Immature natural killer cell (primary cell): ENCODE measurements at regions not wholly inside any gene's neighbourhood (a gene's known extent, or its start where the extent isn't known, plus 50 kb on each side); places are given as distances from the start of the nearest gene placed in this dataset.
"Not testable (repeated sequence)": the region's sequence is repeated elsewhere in the genome, so short reads cannot be mapped to it uniquely, and the experiment has no call there.

Experiments used
- DNase-seq, 3 donors: peaks; one replicate each; pipeline ENCODE4 v3.0.0; 2022; ENCODE audit warnings: mixed read lengths in 1 of 3
- H3K27ac Mint-ChIP-seq, 6 donors: one replicate each; pipeline ENCODE4 v1.8.0; 2020; ENCODE audit warnings: mixed read lengths in 6 of 6, mild to moderate bottlenecking in 5 of 6, inconsistent platforms in 4 of 6, moderate library complexity in 3 of 6
- H3K27me3 Mint-ChIP-seq, 3 donors: one replicate each; pipeline ENCODE4 v1.8.0; 2020 to 2021; ENCODE audit warnings: low read depth in 3 of 3, mild to moderate bottlenecking in 3 of 3, mixed read lengths in 3 of 3, moderate library complexity in 3 of 3, inconsistent platforms in 1 of 3
- H3K36me3 Mint-ChIP-seq, 3 donors: one replicate each; pipeline ENCODE4 v1.8.0; 2020; ENCODE audit warnings: mixed read lengths in 3 of 3, inconsistent platforms in 2 of 3, mild to moderate bottlenecking in 2 of 3
- H3K4me1 Mint-ChIP-seq, 2 donors: one replicate each; pipeline ENCODE4 v1.8.0; 2020; ENCODE audit warnings: inconsistent platforms in 2 of 2, mild to moderate bottlenecking in 2 of 2, mixed read lengths in 2 of 2, moderate library complexity in 1 of 2
- H3K4me3 Mint-ChIP-seq, 5 donors: one replicate each; pipeline ENCODE4 v1.8.0; 2020; ENCODE audit warnings: mild to moderate bottlenecking in 5 of 5, mixed read lengths in 5 of 5, inconsistent platforms in 3 of 5, moderate library complexity in 3 of 5
- H3K9me3 Mint-ChIP-seq, 6 donors: one replicate each; pipeline ENCODE4 v1.8.0; 2020; ENCODE audit warnings: mild to moderate bottlenecking in 6 of 6, mixed read lengths in 6 of 6, inconsistent platforms in 4 of 6, moderate library complexity in 3 of 6

GRCh38 chr17:77841742-77842527 lies 116.6 kb upstream of the TNRC6C start:
- H3K36me3 Mint-ChIP-seq = peaks cover 0 to 3% (median 0%) of the 10 kb centered on the region in 3 donors
- H3K27me3 Mint-ChIP-seq = peaks cover 8 to 20% (median 16%) of the 10 kb centered on the region in 3 donors
- H3K4me1 Mint-ChIP-seq = peaks cover 71 to 78% of the 10 kb centered on the region in 2 donors
- H3K9me3 Mint-ChIP-seq = peaks cover 0 to 10% (median 2%) of the 10 kb centered on the region in 6 donors
- peak overlapping the region in 1 of 5 donors; percentile 90 for H3K4me3 Mint-ChIP-seq
- no peak for DNase-seq
- peak overlapping the region in 5 of 6 donors; percentile 95 to 99 (median 98) for H3K27ac Mint-ChIP-seq

GRCh38 chr17:77842528-77843147 lies 115.9 kb upstream of the TNRC6C start:
- H3K27ac Mint-ChIP-seq = peak overlapping the region; percentile 95 to 99 (median 97)
- H3K36me3 Mint-ChIP-seq = peaks cover 0 to 3% (median 0%) of the 10 kb centered on the region in 3 donors
- peaks cover 0 to 3% (median 0%) of the 10 kb centered on the region in 6 donors for H3K9me3 Mint-ChIP-seq
- H3K4me3 Mint-ChIP-seq = peak overlapping the region; percentile 81 to 95 (median 85)
- DNase-seq = no peak
- peaks cover 7 to 19% (median 16%) of the 10 kb centered on the region in 3 donors for H3K27me3 Mint-ChIP-seq
- peaks cover 71% of the 10 kb centered on the region in 2 donors for H3K4me1 Mint-ChIP-seq

- H3K4me1 Mint-ChIP-seq = peaks cover 67 to 71% of the 10 kb centered on the region in 2 donors
- peak overlapping the region; percentile 95 to 99 (median 97) for H3K27ac Mint-ChIP-seq
- H3K36me3 Mint-ChIP-seq, H3K9me3 Mint-ChIP-seq: not testable (repeated sequence)
- H3K4me3 Mint-ChIP-seq = peak overlapping the region; percentile 81 to 95 (median 85)
- peaks cover 7 to 19% (median 15%) of the 10 kb centered on the region in 3 donors for H3K27me3 Mint-ChIP-seq
- peak; percentile 91 for DNase-seq
Observed at GRCh38 chr17:77843255-77843895, 115.1 kb upstream of the TNRC6C start.

DNA sequence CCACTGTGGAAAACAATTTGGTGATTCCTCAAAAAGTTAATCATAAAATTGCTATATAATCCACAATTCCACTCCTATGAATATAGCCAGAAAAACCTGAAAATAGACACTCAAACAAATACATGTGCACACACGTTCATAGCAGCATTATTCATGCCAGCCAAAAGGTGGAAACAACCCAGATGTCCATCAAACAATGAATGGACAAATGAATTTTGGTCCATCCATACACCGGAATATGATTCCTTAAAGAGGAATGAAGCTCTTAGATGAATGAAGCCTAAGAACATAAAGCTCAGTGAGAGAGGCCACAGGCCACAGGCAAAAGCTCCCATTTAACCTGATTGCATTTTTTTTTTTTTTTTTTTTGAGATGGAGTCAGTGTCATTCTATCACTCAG lies 114.6 kb upstream of the TNRC6C start:
- H3K4me1 Mint-ChIP-seq = peaks cover 61 to 67% of the 10 kb centered on the region in 2 donors
- no peak for DNase-seq
- H3K27me3 Mint-ChIP-seq = peaks cover 7 to 18% (median 14%) of the 10 kb centered on the region in 3 donors
- H3K4me3 Mint-ChIP-seq = peak overlapping the region; percentile 81 to 95 (median 85)
- no peaks in the 10 kb centered on the region for H3K9me3 Mint-ChIP-seq
- H3K27ac Mint-ChIP-seq = peak overlapping the region; percentile 95 to 99 (median 97)
- peaks cover 0 to 3% (median 0%) of the 10 kb centered on the region in 3 donors for H3K36me3 Mint-ChIP-seq

GRCh38 chr17:77844681-77845080 lies 113.8 kb upstream of the TNRC6C start:
- Mint-ChIP-seq H3K36me3 (peaks cover 0 to 3% (median 0%) of the 10 kb centered on the region in 3 donors), H3K27ac (peak overlapping the region; percentile 95 to 99 (median 97)), H3K4me1 (peaks cover 54 to 61% of the 10 kb centered on the region in 2 donors), H3K9me3 (no peaks in the 10 kb centered on the region), H3K27me3 (peaks cover 7 to 16% (median 10%) of the 10 kb centered on the region in 3 donors), H3K4me3 (peak overlapping the region; percentile 38 to 95 (median 81))
- DNase-seq = no peak

DNA sequence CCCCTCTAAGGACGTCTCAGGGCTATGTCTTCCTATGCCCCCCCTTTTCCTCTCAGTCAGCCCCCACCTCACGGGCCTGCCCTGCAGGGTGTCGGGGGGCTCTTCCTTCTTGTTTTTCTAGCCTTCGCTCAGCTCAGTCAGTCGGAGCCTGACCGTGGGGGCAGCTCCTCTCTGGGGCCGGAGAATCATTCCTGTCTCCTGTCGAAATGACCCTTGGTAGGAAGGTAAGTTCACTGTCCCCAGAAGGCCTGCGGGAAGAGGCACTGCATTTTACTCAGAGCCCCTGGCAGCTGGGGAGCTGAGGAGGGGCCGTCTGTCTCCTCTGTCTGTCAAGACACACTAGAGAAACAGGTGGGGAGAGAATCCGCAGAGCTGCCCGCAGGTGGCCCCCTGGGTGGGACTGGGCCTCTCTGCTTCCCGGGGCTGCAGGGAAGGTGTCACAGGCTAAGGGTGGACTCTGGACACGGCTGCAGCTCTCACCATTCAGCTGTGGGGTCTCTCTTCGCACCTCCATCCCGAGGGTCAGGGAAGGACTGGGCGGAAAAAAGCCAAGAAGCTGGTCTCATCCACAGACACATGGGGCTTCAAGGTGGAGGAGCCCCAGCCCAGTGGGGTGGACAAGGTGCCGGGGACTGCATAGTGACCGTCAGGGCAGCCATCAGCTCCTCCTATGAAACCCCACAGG lies 112.8 kb upstream of the TNRC6C start:
- no peak for DNase-seq
- H3K27me3 Mint-ChIP-seq = peaks cover 7 to 16% (median 10%) of the 10 kb centered on the region in 3 donors
- H3K4me3 Mint-ChIP-seq = peak overlapping the region in 1 of 5 donors; percentile 26
- peaks cover 45 to 61% of the 10 kb centered on the region in 2 donors for H3K4me1 Mint-ChIP-seq
- no peak overlapping the region for H3K27ac Mint-ChIP-seq
- no peaks in the 10 kb centered on the region for H3K9me3 Mint-ChIP-seq
- peaks cover 0 to 3% (median 0%) of the 10 kb centered on the region in 3 donors for H3K36me3 Mint-ChIP-seq

GRCh38 chr17:77846531-77847085 lies 111.9 kb upstream of the TNRC6C start:
- Mint-ChIP-seq H3K27me3 (peaks cover 7 to 16% (median 8%) of the 10 kb centered on the region in 3 donors), H3K9me3 (no peaks in the 10 kb centered on the region), H3K4me3 (peak overlapping the region in 4 of 5 donors; percentile 10 to 36 (median 28)), H3K4me1 (peaks cover 36 to 54% of the 10 kb centered on the region in 2 donors), H3K36me3 (peaks cover 0 to 3% (median 0%) of the 10 kb centered on the region in 3 donors), H3K27ac (peak overlapping the region in 4 of 6 donors; percentile 16 to 58 (median 36))
- DNase-seq = no peak

GRCh38 chr17:77847221-77848085 lies 111.0 kb upstream of the TNRC6C start:
- peaks cover 0 to 3% (median 0%) of the 10 kb centered on the region in 3 donors for H3K36me3 Mint-ChIP-seq
- no peak for DNase-seq
- no peak overlapping the region for H3K4me3 Mint-ChIP-seq
- no peaks in the 10 kb centered on the region for H3K9me3 Mint-ChIP-seq
- H3K27ac Mint-ChIP-seq = no peak overlapping the region
- peaks cover 7 to 16% (median 8%) of the 10 kb centered on the region in 3 donors for H3K27me3 Mint-ChIP-seq
- H3K4me1 Mint-ChIP-seq = peaks cover 28 to 47% of the 10 kb centered on the region in 2 donors

GRCh38 chr17:77848257-77848656 lies 110.2 kb upstream of the TNRC6C start:
- H3K27ac Mint-ChIP-seq = no peak overlapping the region
- H3K27me3 Mint-ChIP-seq = peaks cover 6 to 16% (median 7%) of the 10 kb centered on the region in 3 donors
- H3K4me1 Mint-ChIP-seq = peaks cover 20 to 39% of the 10 kb centered on the region in 2 donors

GRCh38 chr17:77849239-77849638 lies 109.3 kb upstream of the TNRC6C start:
- Mint-ChIP-seq H3K4me1 (peaks cover 10 to 29% of the 10 kb centered on the region in 2 donors), H3K36me3 (no peaks in the 10 kb centered on the region), H3K27ac (no peak overlapping the region), H3K9me3 (no peaks in the 10 kb centered on the region), H3K27me3 (peaks cover 0 to 9% (median 2%) of the 10 kb centered on the region in 3 donors), H3K4me3 (no peak overlapping the region)
- no peak for DNase-seq

More at GRCh38 chr17:77848257-77848656, 110.2 kb upstream of the TNRC6C start:
- no peaks in the 10 kb centered on the region for H3K9me3 Mint-ChIP-seq
- no peak overlapping the region for H3K4me3 Mint-ChIP-seq
- no peak for DNase-seq
- no peaks in the 10 kb centered on the region for H3K36me3 Mint-ChIP-seq

GRCh38 chr17:77851921-77852320 lies 106.6 kb upstream of the TNRC6C start:
- H3K27ac Mint-ChIP-seq = no peak overlapping the region
- H3K27me3 Mint-ChIP-seq = peaks cover 0 to 2% (median 0%) of the 10 kb centered on the region in 3 donors
- peaks cover 21 to 22% of the 10 kb centered on the region in 2 donors for H3K4me1 Mint-ChIP-seq
- H3K4me3 Mint-ChIP-seq = no peak overlapping the region
- H3K9me3 Mint-ChIP-seq = no peaks in the 10 kb centered on the region
- DNase-seq = no peak
- no peaks in the 10 kb centered on the region for H3K36me3 Mint-ChIP-seq

DNA sequence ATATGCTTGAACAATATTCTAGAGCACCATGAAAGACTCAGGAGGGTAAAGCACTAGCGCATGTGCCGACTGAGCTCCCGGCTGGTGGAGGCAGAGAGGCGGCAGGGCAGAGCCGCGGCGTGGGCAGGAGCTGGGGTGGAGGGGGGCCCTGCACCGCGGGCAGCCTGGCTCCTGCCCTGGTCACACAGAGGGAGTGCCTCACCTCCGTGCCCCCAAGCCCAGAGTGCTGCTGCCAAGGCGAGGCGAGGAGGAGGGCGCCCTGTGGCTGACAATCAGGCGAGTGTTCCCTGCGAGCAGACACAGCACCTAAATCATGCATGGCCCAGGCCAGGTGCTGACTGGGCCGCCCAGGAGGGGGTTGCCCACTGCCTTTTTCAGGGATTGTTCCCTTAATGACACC lies 105.8 kb upstream of the TNRC6C start:
- DNase-seq = no peak
- no peak overlapping the region for H3K4me3 Mint-ChIP-seq
- H3K27ac Mint-ChIP-seq = no peak overlapping the region
- peaks cover 0 to 2% (median 0%) of the 10 kb centered on the region in 3 donors for H3K27me3 Mint-ChIP-seq
- H3K4me1 Mint-ChIP-seq = peaks cover 20 to 29% of the 10 kb centered on the region in 2 donors
- H3K36me3 Mint-ChIP-seq = no peaks in the 10 kb centered on the region
- no peaks in the 10 kb centered on the region for H3K9me3 Mint-ChIP-seq
